ENCODE measurements at regions not wholly inside any gene's neighbourhood (a gene's known extent, or its start where the extent isn't known, plus 50 kb on each side); places are given as distances from the start of the nearest gene placed in this dataset.

- Histone ChIP-seq H3K36me3 (ENCODE audit: low read length) (no peaks in the 10 kb centered on the region), H2AFZ (ENCODE audit: low read depth, low read length, severe bottlenecking) (no peak overlapping the region), H3K4me3 (ENCODE audit: insufficient read depth, low read length, poor library complexity, severe bottlenecking) (no peak overlapping the region), H3K9ac (ENCODE audit: low read length) (no peak overlapping the region), H3K27ac (ENCODE audit: low read depth, low read length) (no peak overlapping the region), H3K4me2 (ENCODE audit: low read depth, low read length, poor library complexity, severe bottlenecking) (no peak overlapping the region), H3K79me2 (ENCODE audit: insufficient read depth, low read length) (no peaks in the 10 kb centered on the region), H3K9me2 (replicated peaks; ENCODE audit: insufficient read depth, low read length) (no peaks in the 10 kb centered on the region), H4K20me1 (ENCODE audit: low read depth, low read length) (no peaks in the 10 kb centered on the region), H3F3A (ENCODE audit: insufficient read depth) (no peaks in the 10 kb centered on the region), H3K9me3 (ENCODE audit: insufficient read depth, low read length) (no peaks in the 10 kb centered on the region), H3K27me3 (ENCODE audit: low read length) (no peaks in the 10 kb centered on the region)
- TF ChIP-seq, protein P1, sequence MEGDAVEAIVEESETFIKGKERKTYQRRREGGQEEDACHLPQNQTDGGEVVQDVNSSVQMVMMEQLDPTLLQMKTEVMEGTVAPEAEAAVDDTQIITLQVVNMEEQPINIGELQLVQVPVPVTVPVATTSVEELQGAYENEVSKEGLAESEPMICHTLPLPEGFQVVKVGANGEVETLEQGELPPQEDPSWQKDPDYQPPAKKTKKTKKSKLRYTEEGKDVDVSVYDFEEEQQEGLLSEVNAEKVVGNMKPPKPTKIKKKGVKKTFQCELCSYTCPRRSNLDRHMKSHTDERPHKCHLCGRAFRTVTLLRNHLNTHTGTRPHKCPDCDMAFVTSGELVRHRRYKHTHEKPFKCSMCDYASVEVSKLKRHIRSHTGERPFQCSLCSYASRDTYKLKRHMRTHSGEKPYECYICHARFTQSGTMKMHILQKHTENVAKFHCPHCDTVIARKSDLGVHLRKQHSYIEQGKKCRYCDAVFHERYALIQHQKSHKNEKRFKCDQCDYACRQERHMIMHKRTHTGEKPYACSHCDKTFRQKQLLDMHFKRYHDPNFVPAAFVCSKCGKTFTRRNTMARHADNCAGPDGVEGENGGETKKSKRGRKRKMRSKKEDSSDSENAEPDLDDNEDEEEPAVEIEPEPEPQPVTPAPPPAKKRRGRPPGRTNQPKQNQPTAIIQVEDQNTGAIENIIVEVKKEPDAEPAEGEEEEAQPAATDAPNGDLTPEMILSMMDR (IDR thresholded peaks at IDR 0.05; ENCODE audit: insufficient read depth, low read length, poor library complexity, severe bottlenecking), result no peak
- TF ChIP-seq EZH2phosphoT487 (conservative IDR thresholded peaks at IDR 0.05; ENCODE audit: low read length), result no peak
These were observed 661.3 kb upstream of the KLF12 start for GRCh38 chr13:74795526-74795925.

- Histone ChIP-seq H3K9me2 (replicated peaks; ENCODE audit: insufficient read depth, low read length) (no peaks in the 10 kb centered on the region), H3K27me3 (ENCODE audit: low read length) (no peaks in the 10 kb centered on the region), H3K27ac (ENCODE audit: low read depth, low read length) (no peak overlapping the region), H3K9me3 (ENCODE audit: insufficient read depth, low read length) (no peaks in the 10 kb centered on the region), H3K79me2 (ENCODE audit: insufficient read depth, low read length) (no peaks in the 10 kb centered on the region), H3K36me3 (ENCODE audit: low read length) (no peaks in the 10 kb centered on the region), H3K9ac (ENCODE audit: low read length) (no peak overlapping the region), H3K4me3 (ENCODE audit: insufficient read depth, low read length, poor library complexity, severe bottlenecking) (no peak overlapping the region), H3K4me2 (ENCODE audit: low read depth, low read length, poor library complexity, severe bottlenecking) (no peak overlapping the region), H2AFZ (ENCODE audit: low read depth, low read length, severe bottlenecking) (no peak overlapping the region), H4K20me1 (ENCODE audit: low read depth, low read length) (no peaks in the 10 kb centered on the region), H3F3A (ENCODE audit: insufficient read depth) (no peaks in the 10 kb centered on the region)
- TF ChIP-seq EZH2phosphoT487 (conservative IDR thresholded peaks at IDR 0.05; ENCODE audit: low read length), result no peak
- TF ChIP-seq, protein P1 (IDR thresholded peaks at IDR 0.05; ENCODE audit: insufficient read depth, low read length, poor library complexity, severe bottlenecking), result no peak
These were observed 660.4 kb upstream of the KLF12 start for GRCh38 chr13:74794582-74794981.

DNA sequence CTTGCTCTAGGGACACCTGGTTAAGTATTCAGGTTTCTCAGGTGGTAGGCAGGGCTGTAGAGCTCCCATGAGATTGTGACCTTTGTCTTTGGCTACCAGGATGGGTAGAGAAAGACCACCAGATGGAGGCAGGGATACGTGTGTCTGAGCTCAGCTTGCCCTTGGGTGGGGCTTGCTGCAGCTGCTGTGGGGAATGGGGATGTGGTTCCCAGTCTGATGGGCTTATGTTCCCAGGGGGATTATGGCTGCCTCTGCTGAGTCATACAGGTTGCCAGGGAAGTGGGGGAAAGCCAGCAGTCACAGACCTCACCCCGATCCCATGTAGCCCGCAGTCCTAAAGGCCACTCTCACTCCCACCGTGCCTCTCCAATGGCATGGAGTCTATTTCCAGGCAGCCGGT is 659.9 kb upstream of the KLF12 start:
- Histone ChIP-seq H3K9ac (ENCODE audit: low read length) (no peak overlapping the region), H3K36me3 (ENCODE audit: low read length) (no peaks in the 10 kb centered on the region), H4K20me1 (ENCODE audit: low read depth, low read length) (no peaks in the 10 kb centered on the region), H3K27ac (ENCODE audit: low read depth, low read length) (no peak overlapping the region), H2AFZ (ENCODE audit: low read depth, low read length, severe bottlenecking) (no peak overlapping the region), H3F3A (ENCODE audit: insufficient read depth) (no peaks in the 10 kb centered on the region), H3K4me3 (ENCODE audit: insufficient read depth, low read length, poor library complexity, severe bottlenecking) (no peak overlapping the region), H3K27me3 (ENCODE audit: low read length) (no peaks in the 10 kb centered on the region), H3K9me2 (replicated peaks; ENCODE audit: insufficient read depth, low read length) (no peaks in the 10 kb centered on the region), H3K79me2 (ENCODE audit: insufficient read depth, low read length) (no peaks in the 10 kb centered on the region), H3K4me2 (ENCODE audit: low read depth, low read length, poor library complexity, severe bottlenecking) (no peak overlapping the region), H3K9me3 (ENCODE audit: insufficient read depth, low read length) (no peaks in the 10 kb centered on the region)
- TF ChIP-seq, protein P1 (IDR thresholded peaks at IDR 0.05; ENCODE audit: insufficient read depth, low read length, poor library complexity, severe bottlenecking), result no peak
- no peak for TF ChIP-seq EZH2phosphoT487 (conservative IDR thresholded peaks at IDR 0.05; ENCODE audit: low read length)

Data from SU-DHL-6 (cell line).